HT1080 (cell line): ENCODE measurements at regions not wholly inside any gene's neighbourhood (a gene's known extent, or its start where the extent isn't known, plus 50 kb on each side); places are given as distances from the start of the nearest gene placed in this dataset.
"Not testable (repeated sequence)": the region's sequence is repeated elsewhere in the genome, so short reads cannot be mapped to it uniquely, and the experiment has no call there.

ENCODE experiments used
- DNase-seq: peaks from one replicate; pipeline ENCODE4 v3.0.0-alpha.2; 2015; ENCODE audit warnings: low read depth

DNA sequence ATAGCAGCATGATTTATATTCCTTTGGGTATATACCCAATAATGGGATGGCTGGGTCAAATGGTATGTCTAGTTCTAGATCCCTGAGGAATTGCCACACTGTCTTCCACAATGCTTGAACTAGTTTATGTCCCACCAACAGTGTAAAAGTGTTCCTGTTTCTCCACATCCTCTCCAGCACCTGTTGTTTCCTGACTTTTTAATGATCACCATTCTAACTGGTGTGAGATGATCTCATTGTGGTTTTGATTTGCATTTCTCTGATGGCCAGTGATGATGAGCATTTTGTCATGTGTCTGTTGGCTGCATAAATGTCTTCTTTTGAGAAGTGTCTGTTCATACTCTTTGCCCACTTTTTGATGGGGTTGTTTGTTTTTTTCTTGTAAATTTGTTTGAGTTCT, 54.0 kb upstream of the GPR89A start:
- not testable (repeated sequence) for DNase-seq

DNA sequence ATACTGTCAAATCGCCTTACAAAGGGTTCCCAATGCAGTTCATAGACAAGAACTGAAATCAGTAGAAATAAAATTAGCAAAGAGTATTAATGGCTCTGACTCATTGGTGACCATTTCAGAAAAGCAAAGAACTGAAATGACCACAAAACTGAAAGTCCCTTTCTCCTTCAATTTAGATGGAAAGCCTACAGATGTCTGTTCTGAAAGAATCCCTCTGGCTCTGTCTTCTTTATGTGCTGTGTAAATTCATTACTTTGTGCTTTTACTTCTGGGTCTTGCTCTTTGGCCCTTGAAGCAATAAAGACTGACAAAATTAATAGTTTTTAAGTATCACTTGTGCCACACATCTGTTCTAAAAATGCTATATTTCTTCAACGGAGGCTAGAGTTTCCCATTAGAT, 62.7 kb upstream of the GPR89A start:
- DNase-seq: no peak

DNA sequence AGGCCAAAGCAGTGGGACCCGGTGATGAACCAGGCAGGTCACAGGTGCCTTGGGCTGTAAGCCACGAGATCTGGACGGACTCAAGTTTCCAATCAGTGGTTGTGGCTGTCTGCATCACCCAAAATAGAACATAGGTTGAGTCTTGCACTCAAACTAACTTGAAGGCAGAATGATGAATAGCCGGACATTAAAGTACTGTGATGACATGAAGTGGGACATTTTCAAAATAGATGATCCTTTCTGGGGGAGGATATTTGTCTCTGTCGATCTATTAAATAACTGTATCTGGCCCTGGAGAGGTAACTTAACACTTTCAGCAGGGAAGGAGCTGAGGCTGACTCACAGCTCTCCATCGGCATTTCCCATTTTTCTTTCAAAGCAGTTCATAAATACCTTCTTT, 66.1 kb upstream of the GPR89A start:
- DNase-seq: peak; percentile 33

DNA sequence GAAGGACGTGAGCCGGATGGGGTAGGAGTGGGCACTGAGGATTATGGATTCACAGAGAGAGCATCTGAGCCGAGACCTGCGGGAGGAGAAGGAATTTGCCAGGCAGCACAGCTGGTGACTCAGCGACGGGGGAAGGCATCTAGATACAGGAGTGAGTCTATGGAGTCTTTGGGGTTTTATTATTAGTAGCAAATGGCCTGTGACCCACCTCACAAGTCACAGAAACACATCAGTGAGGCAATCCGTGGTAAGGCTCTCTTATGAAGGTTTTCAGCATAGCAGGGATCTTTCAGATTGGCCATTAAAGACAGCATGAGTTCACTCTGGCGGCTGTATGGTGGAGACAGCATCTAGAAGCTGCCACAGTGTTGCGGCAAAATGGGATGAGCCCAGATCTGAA, 66.5 kb upstream of the GPR89A start:
- peak; percentile 71 for DNase-seq

DNA sequence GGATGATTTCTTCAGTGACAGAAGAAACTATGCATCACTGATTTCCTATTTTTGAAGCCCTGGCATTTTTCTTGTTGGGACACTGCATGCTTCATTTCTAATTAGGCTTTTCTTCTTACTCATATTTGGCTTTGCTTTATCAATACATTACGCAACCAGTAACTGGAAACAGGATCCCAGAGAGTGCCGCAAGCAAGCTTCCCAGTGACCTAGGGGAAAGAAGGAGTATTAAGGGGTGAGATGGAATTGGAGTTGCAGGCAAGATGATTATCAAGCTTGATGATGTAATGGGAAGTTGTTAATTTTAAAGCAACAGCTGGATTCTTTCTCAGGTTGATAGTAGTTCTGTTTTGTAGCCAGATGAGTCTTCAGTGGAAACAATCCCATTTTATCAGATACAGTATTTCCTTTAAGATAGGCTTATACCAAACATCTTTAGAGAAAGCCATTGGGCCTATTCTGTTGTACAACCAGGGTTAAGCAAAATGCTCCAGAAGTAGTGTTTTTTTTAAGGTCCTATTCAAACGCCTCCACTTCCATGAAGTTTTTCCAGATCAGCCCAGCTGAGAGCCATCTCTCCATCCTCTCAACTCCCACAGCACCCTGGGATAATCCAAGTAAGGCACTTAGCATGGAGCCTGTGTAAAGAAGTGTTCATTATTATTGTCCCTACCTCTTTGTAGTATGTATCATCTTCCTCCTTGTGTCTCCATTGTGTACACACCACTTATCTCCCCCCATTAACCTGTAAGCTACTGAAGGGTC, 69.5 kb upstream of the GPR89A start:
- not testable (repeated sequence) for DNase-seq

DNA sequence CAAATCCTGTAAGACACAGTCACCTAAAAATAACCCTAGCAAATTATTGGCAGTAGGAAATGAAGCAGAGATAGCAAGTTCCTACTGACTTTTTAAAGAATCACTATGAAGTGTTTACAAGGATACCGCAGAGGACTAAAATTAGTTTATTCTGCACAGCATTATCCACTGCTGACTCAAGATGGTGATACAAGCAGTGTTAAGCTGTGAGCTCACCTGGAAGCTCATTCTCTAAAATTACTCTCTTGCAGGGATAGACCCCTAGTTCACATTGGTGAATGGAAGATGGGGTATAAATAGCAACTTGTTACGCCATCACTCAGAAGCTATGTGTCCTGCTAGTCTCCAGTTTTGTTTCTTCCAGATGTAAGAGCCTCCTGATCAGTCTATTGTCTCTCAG, 70.8 kb upstream of the GPR89A start:
- DNase-seq: peak; percentile 29

DNA sequence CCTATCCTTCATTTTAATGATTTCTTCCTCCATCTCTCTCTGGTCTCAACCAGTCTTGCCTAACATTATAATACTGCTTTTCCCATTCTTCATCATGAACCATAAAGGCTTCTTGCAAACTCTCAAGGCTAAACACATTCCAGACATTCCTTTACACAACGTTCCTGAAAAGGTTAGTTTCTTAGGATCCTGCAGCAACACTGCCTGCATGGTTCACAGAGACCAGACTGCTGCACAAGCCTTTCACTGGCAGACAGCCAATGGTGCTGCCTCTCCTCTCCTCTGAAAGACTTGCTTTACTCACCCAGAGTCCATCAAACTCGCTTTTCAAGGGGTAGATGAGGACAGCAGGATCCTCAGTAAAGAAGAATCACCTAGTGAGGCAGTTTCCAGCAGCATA, 72.3 kb upstream of the GPR89A start:
- DNase-seq: peak; percentile 43

DNA sequence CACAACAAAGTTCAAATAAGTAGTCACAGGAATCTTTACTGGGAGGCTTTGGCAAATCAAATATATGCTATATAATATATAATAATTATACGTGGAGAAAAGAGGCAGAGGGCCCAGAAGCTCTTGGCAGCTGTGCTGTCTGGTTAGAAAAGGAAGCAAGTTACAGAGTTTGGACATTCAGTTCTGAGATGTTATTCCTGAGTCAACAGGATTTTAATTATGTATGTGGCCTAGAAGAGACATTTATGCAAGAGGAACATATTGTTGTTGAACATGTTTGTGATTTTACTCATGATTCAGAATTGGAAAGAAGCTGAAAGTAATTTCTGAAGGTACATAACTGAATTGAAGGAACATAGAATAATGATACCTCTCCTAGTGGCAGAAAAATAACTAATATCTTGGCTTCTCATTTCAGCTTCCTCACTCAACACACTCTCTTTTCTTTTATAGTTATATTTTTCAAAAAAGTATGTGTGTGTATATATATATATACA, 79.7 kb upstream of the GPR89A start:
- not testable (repeated sequence) for DNase-seq

DNA sequence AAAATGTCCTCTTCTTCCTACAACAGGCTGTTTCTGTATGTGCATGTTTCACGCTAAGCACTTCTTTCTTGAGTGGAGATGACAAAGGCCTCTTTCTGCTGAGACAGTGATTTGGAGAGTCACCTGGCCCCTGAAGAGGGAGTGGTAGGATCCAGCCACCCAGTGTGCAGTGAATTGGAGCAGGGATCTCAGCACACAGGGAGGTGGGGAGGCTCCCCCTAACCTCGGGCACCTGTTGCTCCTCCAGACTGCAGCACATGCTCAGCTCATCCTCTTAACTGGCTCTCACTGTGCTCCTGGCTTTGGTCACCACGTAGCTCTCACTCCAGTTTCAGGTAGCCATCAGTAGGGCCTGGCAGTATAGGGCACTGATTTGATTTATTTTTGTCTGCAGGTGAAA, 87.6 kb upstream of the GPR89A start:
- DNase-seq: not testable (repeated sequence)

DNA sequence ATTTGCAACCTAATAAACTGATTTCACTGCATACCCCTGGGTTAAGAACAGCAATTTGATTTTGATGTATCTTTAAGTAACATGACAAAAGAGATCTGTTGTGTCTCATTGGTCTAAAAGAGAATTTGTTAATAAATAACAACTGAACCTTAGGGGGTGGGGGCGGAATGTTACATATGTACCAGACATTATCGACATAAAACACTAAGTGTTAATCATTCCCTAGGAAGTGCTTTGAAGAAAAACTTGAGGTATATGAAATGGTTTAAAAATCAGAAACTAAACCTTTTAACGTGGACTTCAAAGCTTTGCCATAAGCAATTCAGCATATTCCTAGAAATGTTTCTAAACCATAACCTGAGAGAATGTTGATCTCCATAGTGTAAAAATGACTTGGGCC, 88.5 kb upstream of the GPR89A start:
- DNase-seq: not testable (repeated sequence)

DNA sequence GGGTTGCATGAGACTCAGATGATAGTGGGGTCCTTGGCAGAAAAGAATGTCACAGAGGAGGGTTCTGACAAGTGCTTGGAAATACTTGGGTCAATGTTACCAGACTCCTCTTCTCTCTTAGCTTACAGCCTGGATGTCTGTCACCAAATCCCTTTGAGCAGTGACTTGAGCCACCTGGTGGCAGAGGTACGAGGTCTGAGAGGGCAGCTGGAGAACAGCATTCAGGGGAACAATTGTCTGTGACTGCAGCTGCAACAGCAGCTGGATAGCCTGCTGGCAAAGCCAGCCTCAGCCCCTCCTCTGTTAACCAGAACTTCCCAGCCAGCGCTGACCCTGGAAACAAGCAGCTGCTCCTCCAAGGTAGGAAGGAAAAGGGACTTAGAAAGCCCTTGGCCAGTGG, 87.6 kb upstream of the NBPF20 start:
- DNase-seq: not testable (repeated sequence)

DNA sequence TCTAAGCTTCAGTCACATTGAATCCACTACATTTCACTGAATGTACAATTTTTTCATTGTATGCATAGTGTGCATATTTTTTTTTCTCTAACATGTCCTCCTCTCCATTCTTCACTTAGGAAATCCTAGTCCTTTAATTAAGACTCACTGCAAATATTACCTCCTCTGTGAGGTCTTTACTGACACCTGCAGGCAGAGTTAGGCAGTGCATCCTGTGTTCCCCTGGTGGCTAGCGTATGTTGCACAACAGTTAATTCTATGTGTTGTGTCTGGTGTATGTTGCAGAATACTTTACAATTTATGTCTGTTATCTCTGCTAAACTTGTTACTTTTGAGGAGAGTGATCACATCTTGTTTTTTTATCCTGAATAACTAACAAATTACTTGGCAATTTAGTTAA, 82.7 kb upstream of the NBPF20 start:
- DNase-seq: not testable (repeated sequence)

DNA sequence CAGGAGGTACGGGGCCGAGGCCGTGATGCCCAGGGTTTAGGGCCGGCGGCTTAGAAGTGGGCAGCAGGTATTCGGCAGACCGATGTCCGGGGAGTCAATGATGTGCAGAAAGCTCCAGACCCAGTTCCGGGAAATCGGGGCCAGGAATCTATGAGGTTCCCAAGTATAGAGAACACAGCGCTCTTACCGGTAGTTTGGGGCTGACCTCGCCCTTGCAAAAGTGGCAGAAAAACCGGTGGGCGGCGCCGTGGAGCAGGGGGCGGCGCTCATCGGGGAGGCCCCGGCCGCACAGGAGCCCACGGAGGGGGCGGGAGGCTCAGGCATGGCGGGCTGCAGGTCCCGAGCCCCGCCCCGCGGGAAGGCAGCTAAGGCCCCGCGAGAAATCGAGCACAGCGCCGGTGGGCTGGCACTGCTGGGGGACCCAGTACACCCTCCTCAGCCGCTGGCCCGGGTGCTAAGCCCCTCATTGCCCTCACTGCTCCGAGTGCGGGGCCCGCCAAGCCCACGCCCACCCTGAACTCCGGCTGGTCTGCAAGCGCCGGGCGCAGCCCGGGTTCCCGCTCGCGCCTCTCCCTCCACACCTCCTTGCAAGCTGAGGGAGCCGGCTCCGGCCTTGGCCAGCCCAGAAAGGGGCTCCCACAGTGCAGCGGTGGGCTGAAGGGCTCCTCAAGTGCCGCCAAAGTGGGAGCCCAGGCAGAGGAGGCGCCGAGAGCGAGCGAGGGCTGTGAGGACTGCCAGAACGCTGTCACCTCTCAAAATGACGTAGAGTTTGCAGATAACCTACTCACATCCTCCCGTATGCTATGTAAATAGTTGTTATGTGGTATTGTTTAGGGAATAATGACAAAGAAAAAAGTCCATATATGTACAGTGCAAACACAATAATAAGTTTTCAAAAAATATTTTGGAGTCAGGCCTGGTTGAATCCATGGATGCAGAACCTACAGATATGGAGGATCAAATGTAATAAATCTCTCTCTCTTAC, 80.6 kb upstream of the NBPF20 start:
- DNase-seq: not testable (repeated sequence)

DNA sequence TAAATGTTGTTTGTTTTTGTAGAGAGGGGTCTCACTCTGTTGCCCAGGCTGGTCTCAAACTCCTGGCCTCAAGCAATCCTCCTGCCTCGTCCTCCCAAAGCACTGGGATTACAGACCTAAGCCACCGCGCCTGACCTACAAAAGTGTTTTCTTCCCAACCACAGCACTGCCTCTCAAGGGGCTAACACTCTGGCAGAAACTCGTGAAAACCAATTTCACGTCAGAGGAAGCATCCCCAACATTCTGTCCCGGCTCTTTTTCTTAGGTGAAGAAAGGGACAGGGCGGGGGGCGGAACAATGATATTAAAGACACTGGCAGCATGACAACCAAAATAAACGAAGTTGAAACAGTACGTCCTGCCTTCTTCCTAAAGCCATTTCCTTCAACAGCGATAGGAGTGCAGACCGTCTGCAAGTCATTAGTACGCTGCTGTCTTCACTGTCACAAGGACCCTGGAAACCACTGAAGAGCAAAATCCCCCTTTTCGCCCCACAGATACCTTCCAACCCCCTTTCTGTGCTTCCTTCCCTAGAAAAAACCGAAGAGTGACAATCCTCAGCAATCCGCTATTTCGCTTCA, 79.5 kb upstream of the NBPF20 start:
- DNase-seq: not testable (repeated sequence)

DNA sequence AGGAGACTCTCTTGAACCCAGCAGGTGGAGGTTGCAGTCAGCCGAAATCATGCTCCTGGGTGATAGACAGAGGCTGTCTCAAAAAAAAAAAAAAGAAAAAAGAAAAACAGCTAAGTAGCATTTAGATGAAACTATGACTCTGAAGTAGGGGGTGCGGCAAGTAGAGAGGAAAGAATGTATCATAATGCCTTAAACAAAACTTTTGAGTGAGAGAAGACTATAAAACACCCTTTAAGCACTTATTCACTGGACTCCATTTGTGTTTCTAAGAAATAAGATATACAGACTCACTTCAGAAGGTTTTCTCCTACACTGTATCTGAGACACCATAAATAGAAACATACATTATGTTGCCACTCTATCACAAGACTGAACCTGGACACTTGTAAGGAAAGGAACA, 78.9 kb upstream of the NBPF20 start:
- not testable (repeated sequence) for DNase-seq

DNA sequence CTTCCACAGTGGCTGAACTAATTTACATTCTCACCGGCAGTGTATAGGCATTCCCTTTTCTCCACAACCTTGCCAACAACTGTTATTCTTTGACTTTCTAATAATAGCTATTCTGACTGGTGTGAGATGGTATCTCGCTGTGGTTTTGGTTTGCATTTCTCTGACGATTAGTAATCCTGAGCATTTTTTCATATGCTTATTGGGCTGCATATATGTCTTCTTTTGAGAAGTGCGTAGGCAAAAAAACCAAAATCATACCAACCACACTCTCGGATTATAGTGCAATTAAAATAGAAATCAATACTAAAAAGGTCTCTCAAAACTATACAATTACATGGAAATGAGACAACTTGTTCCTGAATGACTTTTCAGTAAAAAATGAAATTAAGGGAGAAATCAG, 74.8 kb upstream of the NBPF20 start:
- DNase-seq: not testable (repeated sequence)

DNA sequence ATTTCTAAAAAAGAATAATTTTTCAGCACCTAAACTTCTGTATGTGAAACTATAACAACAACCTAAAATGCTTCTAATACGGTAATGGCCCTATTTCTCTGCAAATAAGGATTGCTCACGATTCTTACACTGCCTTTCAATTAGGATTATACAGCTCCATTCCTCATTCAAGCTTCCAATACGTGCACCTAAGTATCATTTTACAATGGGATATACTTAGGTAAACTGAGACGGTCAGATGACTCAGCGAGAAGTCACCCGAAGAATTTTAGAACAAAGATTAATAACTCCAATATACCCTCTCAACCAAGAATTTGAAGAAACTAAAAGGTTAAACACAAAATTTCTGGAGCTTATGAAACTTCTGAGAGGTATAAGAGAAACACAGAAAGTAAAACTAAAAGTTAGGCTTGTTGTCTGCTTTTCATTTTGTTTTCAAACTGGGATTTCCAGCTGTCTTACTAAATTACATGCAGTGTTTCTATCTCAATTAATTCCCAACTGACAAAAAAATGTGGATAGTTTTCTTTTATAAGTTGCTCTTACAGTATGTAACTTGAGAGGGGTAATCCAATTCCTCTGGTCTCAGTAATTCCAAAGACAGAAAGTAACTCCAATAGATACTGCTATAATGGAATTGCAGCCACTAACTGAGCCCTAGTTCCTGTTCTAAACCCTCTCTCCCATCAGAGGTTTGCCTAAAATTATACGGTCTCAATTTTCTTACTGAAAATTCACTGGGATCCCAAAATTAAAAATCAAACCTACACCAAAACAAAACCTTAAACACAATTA, 69.9 kb upstream of the NBPF20 start:
- DNase-seq: not testable (repeated sequence)

DNA sequence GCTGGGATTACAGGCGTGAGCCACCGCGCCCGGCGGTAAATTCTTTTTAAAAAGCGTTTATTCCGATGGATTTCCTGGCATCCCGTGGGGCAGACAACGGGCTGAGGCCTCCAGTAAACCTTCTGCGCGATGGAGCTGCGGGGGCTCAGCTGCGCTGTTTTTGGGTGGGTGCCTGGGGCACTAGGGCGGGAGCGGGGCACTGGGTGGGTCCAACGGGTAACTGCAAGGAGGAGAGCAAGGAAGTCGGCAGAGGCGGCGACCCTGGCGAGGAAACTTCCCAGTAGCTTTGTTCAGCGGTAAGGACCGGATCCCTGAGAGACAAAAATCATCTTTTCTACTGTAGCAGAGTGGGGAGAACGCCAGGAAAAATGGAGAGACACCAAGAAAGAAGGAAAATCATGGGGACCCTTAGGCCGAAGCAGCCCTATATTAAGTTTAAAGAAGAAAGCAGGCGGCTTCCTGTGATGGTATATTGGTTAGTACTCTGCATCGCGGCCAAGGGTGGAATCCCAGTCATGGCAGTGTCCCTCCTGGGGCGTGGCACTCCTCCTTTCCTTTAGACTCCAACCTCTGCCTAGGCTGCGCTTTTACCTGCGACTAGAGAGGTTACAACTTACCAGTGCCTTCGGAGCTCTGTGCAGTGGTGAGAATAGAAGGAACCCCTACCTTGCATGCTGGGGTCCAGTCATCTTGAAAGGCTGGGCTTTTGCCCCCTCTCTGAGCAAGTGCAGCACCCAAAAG, 63.0 kb upstream of the NBPF20 start:
- DNase-seq: not testable (repeated sequence)

DNA sequence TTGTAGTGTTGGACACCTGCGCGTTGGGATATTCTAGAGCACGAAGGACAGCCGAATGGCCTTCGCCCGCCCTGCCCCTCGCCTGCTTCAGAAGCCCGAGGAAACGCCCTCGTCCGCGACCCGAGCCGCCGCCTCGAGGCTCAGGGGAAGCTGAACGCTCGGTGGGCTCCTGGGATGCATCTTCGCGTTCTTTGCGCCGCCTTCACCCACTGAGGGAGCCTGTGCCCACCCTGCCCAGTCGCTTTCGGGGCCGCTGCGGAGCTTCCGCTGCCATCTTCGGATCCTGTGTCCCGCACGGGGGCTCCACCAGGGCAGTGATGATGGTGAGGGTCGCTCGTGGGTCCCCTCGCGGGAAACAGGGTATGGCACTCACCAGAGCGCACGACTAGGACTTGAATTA, 61.8 kb upstream of the NBPF20 start:
- not testable (repeated sequence) for DNase-seq

DNA sequence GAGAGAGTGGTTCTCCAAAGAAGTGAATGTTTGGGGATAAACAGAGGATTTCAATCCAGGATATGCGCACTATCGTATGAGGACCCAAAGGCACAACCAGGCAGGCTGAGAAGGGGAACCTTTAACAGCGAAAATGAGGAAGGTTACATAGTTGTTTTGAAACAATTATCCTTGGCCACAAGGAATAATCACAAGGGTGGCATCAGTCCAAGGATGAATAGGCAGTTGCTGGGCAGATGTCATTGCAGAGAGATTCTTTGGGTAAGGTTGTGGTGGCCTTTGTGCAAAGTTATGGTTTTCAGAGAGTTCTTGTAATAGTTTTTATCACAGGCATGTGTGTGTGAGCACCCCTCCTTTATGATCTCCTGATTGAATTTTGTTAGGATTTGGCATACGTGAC, 58.9 kb upstream of the NBPF20 start:
- DNase-seq: not testable (repeated sequence)
